ENCODE measurements at regions not wholly inside any gene's neighbourhood (a gene's known extent, or its start where the extent isn't known, plus 50 kb on each side); places are given as distances from the start of the nearest gene placed in this dataset.

DNA sequence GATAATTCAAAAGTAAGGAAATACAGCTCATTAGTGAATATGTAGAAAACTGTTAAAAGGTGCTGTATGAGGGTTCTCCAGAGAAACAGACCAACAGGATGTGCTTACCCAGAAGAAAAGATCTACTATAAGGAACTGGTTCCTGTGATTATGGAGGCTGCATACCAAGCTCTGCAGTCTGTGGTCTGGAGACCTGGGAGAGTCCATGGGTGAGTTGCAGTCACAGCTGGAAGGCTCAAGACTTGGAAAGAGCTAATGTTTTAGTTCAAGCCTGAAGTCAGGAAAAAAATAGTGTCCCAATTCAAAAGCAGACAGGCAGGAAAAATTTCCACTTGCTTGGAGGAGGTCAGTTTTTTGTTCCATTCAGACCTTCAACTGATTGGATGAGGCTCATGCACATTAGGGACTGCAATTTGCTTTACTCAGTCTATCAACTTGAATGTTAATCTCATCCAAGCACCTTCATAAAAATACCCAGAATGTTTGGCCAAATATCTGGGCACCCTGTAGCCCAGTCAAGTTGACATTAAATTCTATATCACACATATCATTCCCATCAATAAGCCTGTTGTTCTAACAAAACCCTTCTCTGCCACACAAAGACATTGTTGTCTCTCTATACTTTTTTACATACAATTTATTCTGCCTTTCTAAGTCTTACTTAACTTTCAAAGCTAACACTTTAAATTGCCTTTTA, 197.9 kb upstream of the KLF6 start:
- no peaks in the 10 kb centered on the region for H3K9me3 ChIP-seq (ENCODE audit: low read depth)
- no peaks in the 10 kb centered on the region for H3K36me3 ChIP-seq (replicated peaks; ENCODE audit: insufficient read depth, low read depth)
- no peak overlapping the region for H3K4me2 ChIP-seq
- H3K4me1 ChIP-seq (ENCODE audit: insufficient read depth), result no peaks in the 10 kb centered on the region
- no peak for DNase-seq (ENCODE audit: low spot score)
- no peaks in the 10 kb centered on the region for H3K27me3 ChIP-seq
- H3K27ac ChIP-seq, result no peak overlapping the region
- no peaks in the 10 kb centered on the region for H3K9me2 ChIP-seq (replicated peaks; ENCODE audit: insufficient read depth)
- no peak overlapping the region for H2AFZ ChIP-seq
- TF ChIP-seq EZH2 (IDR thresholded peaks at IDR 0.05; ENCODE audit: borderline replicate concordance) (no peak), CTCF (IDR thresholded peaks at IDR 0.05; ENCODE audit: poor library complexity) (no peak), EZH2phosphoT487 (IDR thresholded peaks at IDR 0.05; ENCODE audit: low read depth, severe bottlenecking, unreplicated experiment) (no peak)
- H3K4me3 ChIP-seq, result no peak overlapping the region
- no peaks in the 10 kb centered on the region for H3K79me2 ChIP-seq
- H4K20me1 ChIP-seq (ENCODE audit: insufficient read depth, poor library complexity, severe bottlenecking), result no peaks in the 10 kb centered on the region

DNA sequence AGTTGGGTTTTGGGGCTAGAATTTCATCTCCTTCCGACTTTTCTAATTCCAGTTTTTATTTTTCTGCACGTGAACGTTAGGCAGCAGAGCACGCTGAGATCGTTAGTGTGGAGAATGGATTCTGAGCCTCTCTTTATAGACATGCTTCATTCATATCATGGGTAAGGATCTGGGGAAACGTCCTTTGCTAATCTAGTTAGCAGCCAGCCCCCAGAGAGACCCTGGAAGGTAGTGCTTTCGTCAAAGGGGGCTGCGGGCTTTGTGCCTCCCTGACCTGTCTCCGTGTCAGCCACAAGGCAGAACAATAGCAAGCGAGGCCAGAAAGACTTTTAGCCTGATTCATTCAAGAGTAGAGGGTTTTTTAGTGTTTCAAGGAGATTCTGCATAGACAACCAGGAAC, 196.3 kb upstream of the KLF6 start:
- H3K4me2 ChIP-seq, result no peak overlapping the region
- WGBS (ENCODE audit: low lambda C conversion rate, missing lambda C conversion rate), result 75% methylated on average over 10 of the region's 10 CpGs
- TF ChIP-seq CTCF (IDR thresholded peaks at IDR 0.05; ENCODE audit: poor library complexity) (no peak), EZH2 (IDR thresholded peaks at IDR 0.05; ENCODE audit: borderline replicate concordance) (no peak), EZH2phosphoT487 (IDR thresholded peaks at IDR 0.05; ENCODE audit: low read depth, severe bottlenecking, unreplicated experiment) (no peak)

GRCh38 chr10:3980660-3981059, 195.7 kb upstream of the KLF6 start:
- TF ChIP-seq CTCF (IDR thresholded peaks at IDR 0.05; ENCODE audit: poor library complexity), result no peak
- no peak for TF ChIP-seq EZH2phosphoT487 (IDR thresholded peaks at IDR 0.05; ENCODE audit: low read depth, severe bottlenecking, unreplicated experiment)
- TF ChIP-seq EZH2 (IDR thresholded peaks at IDR 0.05; ENCODE audit: borderline replicate concordance), result no peak
- no peak for DNase-seq (ENCODE audit: low spot score)
- H3K4me2 ChIP-seq, result no peak overlapping the region
- H3K27me3 ChIP-seq, result no peaks in the 10 kb centered on the region
- no peaks in the 10 kb centered on the region for H3K9me2 ChIP-seq (replicated peaks; ENCODE audit: insufficient read depth)
- no peak overlapping the region for H3K27ac ChIP-seq
- no peaks in the 10 kb centered on the region for H4K20me1 ChIP-seq (ENCODE audit: insufficient read depth, poor library complexity, severe bottlenecking)
- H2AFZ ChIP-seq, result no peak overlapping the region
- H3K36me3 ChIP-seq (replicated peaks; ENCODE audit: insufficient read depth, low read depth), result no peaks in the 10 kb centered on the region
- no peaks in the 10 kb centered on the region for H3K79me2 ChIP-seq
- H3K4me1 ChIP-seq (ENCODE audit: insufficient read depth), result no peaks in the 10 kb centered on the region
- no peaks in the 10 kb centered on the region for H3K9me3 ChIP-seq (ENCODE audit: low read depth)
- H3K4me3 ChIP-seq, result no peak overlapping the region
- WGBS (ENCODE audit: low lambda C conversion rate, missing lambda C conversion rate), result 95% methylated on average over 1 of the region's 1 CpG

More for the DNA sequence above, 196.3 kb upstream of the KLF6 start:
- no peaks in the 10 kb centered on the region for H4K20me1 ChIP-seq (ENCODE audit: insufficient read depth, poor library complexity, severe bottlenecking)
- H3K4me1 ChIP-seq (ENCODE audit: insufficient read depth), result no peaks in the 10 kb centered on the region
- H3K36me3 ChIP-seq (replicated peaks; ENCODE audit: insufficient read depth, low read depth), result no peaks in the 10 kb centered on the region
- H3K27ac ChIP-seq, result no peak overlapping the region
- DNase-seq (ENCODE audit: low spot score), result no peak
- no peaks in the 10 kb centered on the region for H3K9me2 ChIP-seq (replicated peaks; ENCODE audit: insufficient read depth)
- no peak overlapping the region for H3K4me3 ChIP-seq
- no peaks in the 10 kb centered on the region for H3K9me3 ChIP-seq (ENCODE audit: low read depth)
- no peaks in the 10 kb centered on the region for H3K27me3 ChIP-seq
- H3K79me2 ChIP-seq, result no peaks in the 10 kb centered on the region
- no peak overlapping the region for H2AFZ ChIP-seq
